Breast epithelium (tissue), 4 donors: ENCODE measurements at regions not wholly inside any gene's neighbourhood (a gene's known extent, or its start where the extent isn't known, plus 50 kb on each side); places are given as distances from the start of the nearest gene placed in this dataset.

Experiments used
- DNase-seq, 2 donors: peaks; one replicate each; pipeline ENCODE4 v3.0.0-alpha.2; 2019; ENCODE audit warnings: low spot score in 2 of 2
- H3K27ac ChIP-seq, 2 donors: fragments of 200-600 bp; sonication (generic) in 1 of 2; one replicate each; pipeline ENCODE4 v1.5.1; 2016 to 2019; ENCODE audit warnings: mild to moderate bottlenecking in 1 of 2
- H3K27me3 ChIP-seq, 2 donors: fragments of 200-600 bp; sonication (generic) in 1 of 2; one replicate each; pipeline versions ENCODE4 v1.5.1 to v1.6.0; 2017 to 2019; ENCODE audit warnings: control low read depth in 1 of 2, mild to moderate bottlenecking in 1 of 2
- H3K36me3 ChIP-seq: fragments of 200-600 bp; one replicate; pipeline ENCODE4 v1.5.1; 2019
- H3K4me1 ChIP-seq, 2 donors: fragments of 200-600 bp; sonication (generic); one replicate each; pipeline ENCODE4 v1.5.1; 2016 to 2019; ENCODE audit warnings: control low read depth in 1 of 2
- H3K4me3 ChIP-seq, 3 donors: fragments of 200-600 bp; sonication (generic); 1 replicate in 2 of 3; 2 replicates in 1 of 3; pipeline ENCODE4 v1.5.1; 2016 to 2019; ENCODE audit warnings: mild to moderate bottlenecking in 3 of 3, moderate library complexity in 2 of 3
- H3K9me3 ChIP-seq, 2 donors: fragments of 200-600 bp; sonication (generic) in 1 of 2; one replicate each; pipeline ENCODE4 v1.5.1; 2016 to 2019; ENCODE audit warnings: control low read depth in 1 of 2
- POLR2A ChIP-seq: fragments of 450-650 bp; IDR thresholded peaks from one replicate; pipeline ENCODE4 v1.6.1; 2016; ENCODE audit warnings: antibody characterized with exemption, mild to moderate bottlenecking, moderate library complexity
- POLR2AphosphoS5 ChIP-seq, 3 donors: sonication (generic); formaldehyde crosslinking; IDR thresholded peaks; one replicate each; pipeline ENCODE4 v1.6.1; 2017; ENCODE audit warnings: antibody characterized with exemption in 3 of 3
- intact Hi-C: fragments of 100-400 bp; cut with DNase I; formaldehyde crosslinking; loops from one replicate; pipeline ENCODE4 v1.15.1; 2023; ENCODE audit warnings: low total_unique reads
- TF ChIP-seq, protein P1 (sequence below), 3 donors: fragments of 450-650 bp; IDR thresholded peaks; one replicate each; pipeline ENCODE4 v1.5.1; 2016 to 2017; ENCODE audit warnings: antibody characterized with exemption in 3 of 3, mild to moderate bottlenecking in 3 of 3, moderate library complexity in 3 of 3

DNA sequence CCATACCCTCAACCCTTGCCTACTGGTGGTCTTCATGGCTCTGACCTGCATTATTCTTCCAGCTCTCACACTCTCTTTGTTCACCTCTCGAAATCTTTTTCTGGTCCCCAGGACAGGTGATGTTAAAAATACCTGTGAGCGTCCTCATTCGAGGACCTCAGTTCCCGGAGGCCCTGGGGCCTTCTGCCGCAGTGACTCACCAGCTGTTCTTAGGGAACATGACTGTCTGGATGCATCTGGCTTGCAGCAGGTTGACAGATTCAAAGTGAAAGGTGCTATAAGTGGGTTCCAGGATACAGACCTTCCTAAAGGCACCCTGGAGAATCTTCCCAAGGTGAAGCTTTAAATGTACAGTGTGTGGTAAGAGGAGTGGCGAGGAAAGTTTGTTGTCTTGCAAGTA lies 210.4 kb upstream of the KCNG1 start:
- intact Hi-C loops, result no loop called here
- H3K27ac ChIP-seq, result no peak overlapping the region
- TF ChIP-seq, protein P1, sequence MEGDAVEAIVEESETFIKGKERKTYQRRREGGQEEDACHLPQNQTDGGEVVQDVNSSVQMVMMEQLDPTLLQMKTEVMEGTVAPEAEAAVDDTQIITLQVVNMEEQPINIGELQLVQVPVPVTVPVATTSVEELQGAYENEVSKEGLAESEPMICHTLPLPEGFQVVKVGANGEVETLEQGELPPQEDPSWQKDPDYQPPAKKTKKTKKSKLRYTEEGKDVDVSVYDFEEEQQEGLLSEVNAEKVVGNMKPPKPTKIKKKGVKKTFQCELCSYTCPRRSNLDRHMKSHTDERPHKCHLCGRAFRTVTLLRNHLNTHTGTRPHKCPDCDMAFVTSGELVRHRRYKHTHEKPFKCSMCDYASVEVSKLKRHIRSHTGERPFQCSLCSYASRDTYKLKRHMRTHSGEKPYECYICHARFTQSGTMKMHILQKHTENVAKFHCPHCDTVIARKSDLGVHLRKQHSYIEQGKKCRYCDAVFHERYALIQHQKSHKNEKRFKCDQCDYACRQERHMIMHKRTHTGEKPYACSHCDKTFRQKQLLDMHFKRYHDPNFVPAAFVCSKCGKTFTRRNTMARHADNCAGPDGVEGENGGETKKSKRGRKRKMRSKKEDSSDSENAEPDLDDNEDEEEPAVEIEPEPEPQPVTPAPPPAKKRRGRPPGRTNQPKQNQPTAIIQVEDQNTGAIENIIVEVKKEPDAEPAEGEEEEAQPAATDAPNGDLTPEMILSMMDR (IDR thresholded peaks at IDR 0.05), result no peak
- no peak for TF ChIP-seq POLR2AphosphoS5 (IDR thresholded peaks at IDR 0.05)
- H3K36me3 ChIP-seq, result no peaks in the 10 kb centered on the region
- no peak for DNase-seq
- no peak overlapping the region for H3K4me3 ChIP-seq
- H3K27me3 ChIP-seq, result peaks cover 0 to 19% of the 10 kb centered on the region in 2 donors
- H3K4me1 ChIP-seq, result no peaks in the 10 kb centered on the region
- peaks cover 0 to 8% of the 10 kb centered on the region in 2 donors for H3K9me3 ChIP-seq

DNA sequence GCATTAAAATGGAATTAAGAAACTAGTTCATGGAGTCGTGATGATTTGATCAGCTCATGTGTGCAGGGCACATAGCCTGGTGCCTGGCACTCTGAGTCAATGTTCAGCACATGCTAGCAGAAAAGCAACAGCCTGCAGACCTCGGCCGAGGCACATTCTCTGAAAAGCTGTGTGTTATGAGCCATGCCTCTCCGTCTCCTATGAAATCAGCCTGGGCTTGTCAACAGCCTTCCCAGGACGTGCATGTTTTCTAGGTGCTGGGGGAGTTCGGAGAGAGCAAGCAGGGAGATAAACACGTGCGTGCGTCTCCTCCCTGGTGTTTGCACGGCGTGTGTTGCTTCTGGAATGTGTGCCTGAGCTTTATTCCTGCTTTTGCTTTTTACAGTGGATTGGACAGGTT lies 207.8 kb upstream of the KCNG1 start:
- Histone ChIP-seq H3K9me3 (peaks cover 0 to 8% of the 10 kb centered on the region in 2 donors), H3K27ac (no peak overlapping the region), H3K4me3 (no peak overlapping the region), H3K36me3 (no peaks in the 10 kb centered on the region), H3K27me3 (peaks cover 0 to 19% of the 10 kb centered on the region in 2 donors), H3K4me1 (no peaks in the 10 kb centered on the region)
- TF ChIP-seq POLR2AphosphoS5 (IDR thresholded peaks at IDR 0.05), result no peak
- TF ChIP-seq, protein P1 (IDR thresholded peaks at IDR 0.05), result no peak
- TF ChIP-seq POLR2A, result no peak
- no peak for DNase-seq
- intact Hi-C loops, result no loop called here

DNA sequence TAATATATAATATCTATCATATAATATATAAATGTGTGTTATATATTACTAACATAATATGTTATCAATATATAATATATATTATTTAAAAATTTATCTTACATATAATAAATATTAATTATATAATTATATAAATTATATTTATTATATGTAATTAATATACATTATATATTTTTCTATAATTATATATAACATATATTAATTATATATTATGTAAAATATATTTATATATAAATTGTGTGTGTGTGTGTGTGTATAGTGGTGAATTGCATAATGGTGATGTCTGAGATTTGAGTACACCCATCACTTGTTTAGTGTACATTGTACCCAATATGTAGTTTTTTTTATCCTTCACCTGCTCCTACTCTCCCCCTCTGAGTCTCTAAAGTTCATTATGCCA lies 205.9 kb upstream of the KCNG1 start:
- intact Hi-C loops, result no loop called here
- DNase-seq, result no peak
- Histone ChIP-seq H3K27ac (no peak overlapping the region), H3K4me3 (no peak overlapping the region), H3K4me1 (no peaks in the 10 kb centered on the region), H3K36me3 (no peaks in the 10 kb centered on the region), H3K27me3 (peaks cover 0 to 15% of the 10 kb centered on the region in 2 donors), H3K9me3 (peaks cover 0 to 3% of the 10 kb centered on the region in 2 donors)
- TF ChIP-seq POLR2A, result no peak
- TF ChIP-seq POLR2AphosphoS5 (IDR thresholded peaks at IDR 0.05), result no peak
- TF ChIP-seq, protein P1 (IDR thresholded peaks at IDR 0.05), result no peak

DNA sequence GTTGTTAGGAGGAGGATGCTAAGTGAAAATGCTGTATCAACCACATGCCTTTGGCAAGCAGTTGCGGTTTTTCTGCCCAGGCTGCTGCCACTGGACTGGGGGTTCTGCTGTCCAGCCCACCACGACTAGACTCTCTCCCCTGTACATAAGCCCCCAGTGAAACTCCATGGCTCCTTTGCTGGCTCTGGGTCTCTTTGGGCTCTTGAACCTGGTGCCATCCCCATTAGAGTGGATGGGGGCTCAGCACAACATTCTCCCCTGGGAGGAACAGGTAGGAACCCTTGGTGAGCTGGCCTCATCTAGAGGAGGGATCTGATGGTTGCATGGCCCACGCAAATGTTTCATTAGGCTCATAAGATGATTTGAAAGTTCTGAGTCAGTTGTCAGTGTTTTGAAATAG lies 204.8 kb upstream of the KCNG1 start:
- H3K4me1 ChIP-seq, result no peaks in the 10 kb centered on the region
- no peak for DNase-seq
- H3K27ac ChIP-seq, result no peak overlapping the region
- H3K9me3 ChIP-seq, result no peaks in the 10 kb centered on the region
- intact Hi-C loops, result no loop called here
- no peaks in the 10 kb centered on the region for H3K36me3 ChIP-seq
- H3K27me3 ChIP-seq, result peaks cover 0 to 15% of the 10 kb centered on the region in 2 donors
- TF ChIP-seq POLR2AphosphoS5 (IDR thresholded peaks at IDR 0.05), result no peak
- TF ChIP-seq, protein P1 (IDR thresholded peaks at IDR 0.05), result no peak
- H3K4me3 ChIP-seq, result no peak overlapping the region

DNA sequence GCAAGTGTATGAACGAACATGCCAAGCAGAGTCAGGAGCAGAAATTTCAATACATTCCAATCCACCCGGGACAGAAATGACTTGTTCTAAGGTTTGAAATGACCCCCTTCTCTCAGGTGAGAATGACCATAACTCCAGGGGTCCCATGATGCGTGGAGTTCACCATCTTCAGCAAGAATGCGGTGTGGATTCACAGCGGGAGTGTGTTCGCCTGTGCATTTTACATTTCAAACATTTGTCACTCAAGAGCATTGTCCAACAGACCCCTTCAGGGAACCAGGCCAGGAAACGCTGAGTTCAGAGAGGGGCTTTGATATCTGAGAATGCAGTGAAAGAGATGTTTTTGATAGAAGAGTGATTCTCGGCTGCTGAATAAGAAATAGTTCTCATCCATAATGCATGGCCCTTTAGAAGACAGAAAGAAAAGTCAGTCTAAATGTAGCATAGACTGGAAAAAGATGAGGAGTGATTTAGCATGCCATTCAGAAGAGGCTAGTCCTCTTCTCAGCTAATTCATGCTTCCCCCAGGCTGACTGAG lies 200.3 kb upstream of the KCNG1 start:
- Histone ChIP-seq H3K9me3 (no peaks in the 10 kb centered on the region), H3K4me3 (no peak overlapping the region), H3K27me3 (peaks cover 0 to 28% of the 10 kb centered on the region in 2 donors), H3K4me1 (no peaks in the 10 kb centered on the region), H3K27ac (no peak overlapping the region), H3K36me3 (no peaks in the 10 kb centered on the region)
- intact Hi-C loops, result no loop called here
- DNase-seq, result no peak
- no peak for TF ChIP-seq POLR2A
- no peak for TF ChIP-seq POLR2AphosphoS5 (IDR thresholded peaks at IDR 0.05)
- TF ChIP-seq, protein P1 (IDR thresholded peaks at IDR 0.05), result no peak
